ENCODE measurements at regions not wholly inside any gene's neighbourhood (a gene's known extent, or its start where the extent isn't known, plus 50 kb on each side); places are given as distances from the start of the nearest gene placed in this dataset.
"Not testable (repeated sequence)": the region's sequence is repeated elsewhere in the genome, so short reads cannot be mapped to it uniquely, and the experiment has no call there.

DNA sequence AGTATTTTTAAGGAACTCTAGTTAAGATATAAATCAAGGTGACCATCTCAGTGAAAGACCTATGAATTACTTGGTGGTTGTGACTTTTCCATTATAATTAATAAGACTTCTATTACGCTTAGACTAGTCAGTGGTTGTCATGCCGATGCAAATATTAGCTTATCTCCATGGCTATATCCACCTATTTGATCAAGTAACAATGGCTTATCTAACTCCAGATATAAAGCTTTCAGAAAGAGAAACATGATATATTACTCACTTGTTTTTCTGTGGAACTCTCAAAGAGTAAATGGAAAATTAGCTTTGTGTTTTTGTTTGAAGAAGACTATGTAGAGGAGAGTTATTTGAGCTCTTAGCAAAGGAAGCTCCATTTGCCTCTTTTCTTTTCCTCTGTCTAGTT lies 323.8 kb upstream of the DCN start:
- ATAC-seq, result no peak

GRCh38 chr12:91505006-91505405 lies 322.4 kb upstream of the DCN start:
- no peak for ATAC-seq

DNA sequence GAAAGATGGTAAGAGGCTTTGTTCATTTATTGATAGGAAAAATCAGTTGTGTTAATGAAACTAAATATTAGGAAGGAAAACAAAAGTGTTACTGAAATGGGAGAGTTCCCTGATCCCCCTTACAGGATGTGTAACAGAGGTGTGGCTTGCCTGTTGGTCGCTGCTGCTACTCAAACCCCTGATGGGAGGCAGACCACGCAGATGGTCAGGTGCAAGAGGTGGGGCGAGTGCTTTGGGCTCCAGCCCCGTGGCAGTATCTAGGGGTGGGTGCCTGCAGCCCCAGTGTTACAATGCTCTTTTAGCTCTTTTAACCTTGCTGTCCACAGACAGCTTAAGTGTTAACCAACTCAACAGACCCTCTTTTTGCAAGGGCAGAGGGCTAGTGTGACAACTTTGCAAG lies 319.6 kb upstream of the DCN start:
- no peak for ATAC-seq

DNA sequence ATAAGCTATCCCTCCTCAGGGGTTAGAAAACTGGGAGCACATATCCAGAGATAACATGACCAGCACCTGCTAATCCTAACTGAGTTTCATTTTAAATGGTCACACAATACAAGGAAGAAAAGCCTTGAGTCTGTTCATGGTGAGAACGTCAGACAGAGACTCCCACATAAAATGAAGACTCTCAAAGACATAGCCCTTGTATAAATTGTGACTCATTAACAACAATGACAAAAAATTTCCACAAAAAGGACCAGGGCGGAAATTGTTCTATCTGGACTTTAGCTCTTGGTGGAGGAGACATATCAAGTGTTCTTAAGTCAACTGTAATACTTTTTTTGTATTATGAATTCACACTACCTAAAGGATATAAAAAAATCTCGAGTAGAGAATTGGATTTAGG lies 313.7 kb upstream of the DCN start:
- ATAC-seq, result no peak

GRCh38 chr12:91493308-91493707 lies 310.7 kb upstream of the DCN start:
- no peak for ATAC-seq

DNA sequence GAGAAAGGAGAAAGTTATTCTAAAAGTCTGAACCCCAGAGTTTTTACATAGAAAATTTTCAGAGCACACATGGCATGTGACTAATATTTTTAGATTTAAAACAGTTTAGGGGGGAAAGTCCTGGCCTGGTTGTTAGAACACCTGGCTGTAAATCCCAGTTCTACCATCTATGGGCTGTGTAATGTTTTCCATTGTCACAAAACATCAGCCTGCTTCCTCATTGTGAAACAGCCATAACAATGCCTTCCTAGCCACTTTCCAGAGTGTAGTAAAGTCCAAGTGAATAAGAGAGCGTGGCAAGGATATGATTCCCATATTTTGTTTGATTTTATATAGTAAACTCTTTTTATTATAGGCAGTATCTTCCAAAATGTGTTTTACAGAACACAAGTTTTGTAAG lies 310.0 kb upstream of the DCN start:
- no peak for ATAC-seq

GRCh38 chr12:91490667-91491311 lies 308.2 kb upstream of the DCN start:
- ATAC-seq, result no peak

DNA sequence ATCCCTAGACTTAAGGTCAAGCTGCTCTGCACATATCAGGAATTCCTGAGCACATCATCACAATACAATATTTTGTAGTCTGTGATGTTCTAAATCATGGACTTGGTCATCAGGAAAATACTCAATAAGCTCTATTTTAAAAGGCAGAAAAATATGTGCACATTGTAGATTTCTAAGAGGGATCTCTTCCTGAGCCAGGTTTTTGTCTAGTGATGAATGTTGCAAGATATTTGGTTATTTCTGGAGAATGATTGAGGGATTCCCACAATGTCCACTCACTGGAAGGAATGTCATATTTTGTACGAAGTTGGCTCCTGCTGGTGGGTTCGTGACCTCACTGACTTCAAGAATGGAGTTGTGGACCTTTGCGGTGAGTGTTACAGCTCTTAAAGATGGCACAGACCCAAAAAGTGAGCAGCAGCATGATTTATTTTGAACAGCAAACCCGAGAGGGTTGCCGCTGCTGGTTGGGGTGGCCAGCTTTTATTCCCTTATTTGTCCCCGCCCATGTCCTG lies 300.9 kb upstream of the DCN start:
- no peak for ATAC-seq

- no peak for ATAC-seq
These were observed 299.6 kb upstream of the DCN start for GRCh38 chr12:91482231-91482630.

GRCh38 chr12:91478500-91478899 lies 295.9 kb upstream of the DCN start:
- ATAC-seq, result no peak

- ATAC-seq, result no peak
These were observed 285.1 kb upstream of the DCN start for GRCh38 chr12:91467686-91468085.

DNA sequence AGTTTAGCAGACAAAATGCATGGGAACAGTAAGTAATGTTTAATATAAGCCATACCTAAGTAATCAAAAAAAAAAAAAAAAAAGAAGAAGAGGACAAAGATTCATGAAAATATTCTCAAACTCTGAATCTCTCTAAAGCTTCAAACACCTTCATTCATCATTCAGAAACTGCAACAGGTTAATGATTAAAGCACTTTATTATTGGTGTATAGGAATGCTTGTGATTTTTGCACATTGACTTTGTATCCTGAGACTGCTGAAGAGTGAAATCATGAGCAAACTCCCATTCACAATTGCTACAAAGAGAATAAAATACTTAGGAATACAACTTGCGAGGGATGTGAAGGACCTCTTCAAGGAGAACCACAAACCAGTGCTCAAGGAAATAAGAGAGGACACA lies 278.4 kb upstream of the DCN start:
- ATAC-seq, result no peak

DNA sequence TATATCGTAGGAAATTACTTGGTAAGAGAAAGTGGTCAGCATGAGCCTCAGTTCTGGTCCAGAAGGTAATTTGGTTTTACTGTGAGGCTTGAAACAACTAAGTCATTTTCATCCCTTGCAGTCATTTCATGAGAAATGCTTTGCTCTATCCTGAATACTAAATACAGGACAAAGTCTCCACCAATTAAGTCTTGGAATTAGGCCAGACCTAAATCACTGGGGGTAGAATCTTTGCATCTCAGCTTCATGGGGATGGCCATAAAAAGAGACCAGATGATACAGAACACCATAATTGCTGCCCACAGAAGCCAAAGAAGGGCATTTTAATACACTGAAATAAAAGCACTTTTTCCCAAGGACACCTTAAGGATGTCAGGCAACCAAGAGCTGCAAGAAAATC lies 277.9 kb upstream of the DCN start:
- no peak for ATAC-seq

- ATAC-seq, result no peak
These were observed 272.7 kb upstream of the DCN start for GRCh38 chr12:91455321-91455720.

DNA sequence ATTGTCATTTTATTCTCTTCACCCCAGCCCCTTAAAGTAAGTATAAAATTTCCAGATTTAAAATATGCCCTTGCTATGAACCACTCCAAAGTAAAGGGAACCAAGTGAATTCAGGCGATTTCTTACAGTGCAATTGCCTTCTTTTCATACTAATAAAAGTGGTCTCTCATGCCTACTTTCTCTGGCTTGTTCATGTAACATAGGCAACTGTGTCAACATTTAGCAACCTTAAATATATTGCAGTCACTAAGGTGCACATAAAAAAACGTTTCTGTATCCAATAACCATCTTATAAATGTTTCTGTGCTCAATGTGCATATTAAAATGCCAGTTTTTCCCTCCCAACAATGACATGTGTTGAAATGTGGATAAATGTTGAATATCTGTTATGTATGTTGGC lies 271.6 kb upstream of the DCN start:
- no peak for ATAC-seq

DNA sequence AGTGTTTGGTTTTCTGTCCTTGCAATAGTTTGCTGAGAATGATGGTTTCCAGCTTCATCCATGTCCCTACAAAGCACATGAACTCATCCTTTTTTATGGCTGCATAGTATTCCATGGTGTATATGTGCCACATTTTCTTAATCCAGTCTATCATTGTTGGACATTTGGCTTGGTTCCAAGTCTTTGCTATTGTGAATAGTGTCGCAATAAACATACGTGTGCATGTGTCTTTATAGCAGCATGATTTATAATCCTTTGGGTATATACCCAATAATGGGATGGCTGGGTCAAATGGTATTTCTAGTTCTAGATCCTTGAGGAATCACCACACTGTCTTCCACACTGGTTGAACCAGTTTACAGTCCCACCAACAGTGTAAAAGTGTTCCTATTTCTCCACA lies 269.8 kb upstream of the DCN start:
- not testable (repeated sequence) for ATAC-seq

GRCh38 chr12:91441993-91442952 lies 259.7 kb upstream of the DCN start:
- ATAC-seq, result no peak

GRCh38 chr12:91441246-91441645 lies 258.6 kb upstream of the DCN start:
- ATAC-seq, result no peak

- no peak for ATAC-seq
These were observed 251.5 kb upstream of the DCN start for GRCh38 chr12:91434081-91434480.

GRCh38 chr12:91432755-91433154 lies 250.1 kb upstream of the DCN start:
- ATAC-seq, result no peak

- ATAC-seq, result no peak
These were observed 249.5 kb upstream of the DCN start for GRCh38 chr12:91432089-91432488.

DNA sequence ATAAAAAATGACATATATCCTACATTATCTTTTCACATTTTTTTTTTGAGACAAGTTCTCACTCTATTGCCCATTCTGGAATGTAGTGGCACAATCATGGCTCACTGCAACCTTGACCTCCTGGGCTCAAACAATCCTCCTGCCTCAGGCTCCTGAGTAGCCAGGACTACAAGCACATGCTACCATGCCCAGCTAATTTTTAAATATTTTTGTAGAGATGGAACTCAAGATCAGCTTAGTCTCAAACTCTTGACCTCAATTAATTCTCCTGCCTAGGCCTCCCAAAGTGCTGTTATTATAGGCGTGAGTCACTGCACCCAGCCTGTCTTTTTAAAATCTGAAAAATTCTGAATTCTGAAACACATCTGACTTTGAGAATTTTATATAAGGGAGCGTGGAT lies 241.9 kb upstream of the DCN start:
- ATAC-seq, result no peak

DNA sequence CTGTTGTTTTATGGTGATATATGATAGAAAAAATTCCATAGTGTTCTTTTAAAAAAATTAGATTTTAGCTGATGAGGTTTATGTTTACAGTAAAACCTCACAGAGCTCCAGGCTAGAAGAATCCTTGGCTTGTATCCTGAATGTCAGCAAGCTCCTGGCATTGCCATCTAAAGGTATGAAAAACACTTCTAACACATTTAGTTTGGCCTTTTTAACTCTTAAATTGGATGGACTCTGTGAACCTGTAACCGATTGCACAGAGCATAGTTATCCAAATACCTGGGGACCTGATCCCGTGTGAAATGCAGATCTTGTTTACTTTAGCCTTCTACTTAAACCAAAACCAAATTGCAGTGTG lies 241.1 kb upstream of the DCN start:
- ATAC-seq, result no peak
